ENCODE measurements at regions not wholly inside any gene's neighbourhood (a gene's known extent, or its start where the extent isn't known, plus 50 kb on each side); places are given as distances from the start of the nearest gene placed in this dataset.

DNA sequence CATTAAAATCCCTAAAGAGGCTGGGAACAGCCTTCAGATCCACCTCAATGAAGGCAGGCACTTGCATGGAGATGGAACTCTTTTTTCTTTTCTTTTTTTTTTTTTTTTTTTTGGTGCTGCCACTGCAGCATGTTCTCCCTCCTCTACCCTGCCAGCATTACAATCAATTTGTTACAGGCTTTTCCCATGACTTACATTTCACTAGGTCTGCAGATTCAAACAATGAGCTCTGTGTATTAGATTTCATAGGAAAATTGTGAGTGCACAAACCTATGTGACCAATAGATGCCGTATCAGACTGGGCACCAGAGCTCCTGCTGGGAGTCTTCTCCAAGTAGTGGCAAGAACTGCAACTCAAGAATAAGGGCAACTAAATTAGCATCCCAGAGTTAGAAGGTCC lies 63.8 kb upstream of the GABRQ start:
- TF ChIP-seq, protein P1, sequence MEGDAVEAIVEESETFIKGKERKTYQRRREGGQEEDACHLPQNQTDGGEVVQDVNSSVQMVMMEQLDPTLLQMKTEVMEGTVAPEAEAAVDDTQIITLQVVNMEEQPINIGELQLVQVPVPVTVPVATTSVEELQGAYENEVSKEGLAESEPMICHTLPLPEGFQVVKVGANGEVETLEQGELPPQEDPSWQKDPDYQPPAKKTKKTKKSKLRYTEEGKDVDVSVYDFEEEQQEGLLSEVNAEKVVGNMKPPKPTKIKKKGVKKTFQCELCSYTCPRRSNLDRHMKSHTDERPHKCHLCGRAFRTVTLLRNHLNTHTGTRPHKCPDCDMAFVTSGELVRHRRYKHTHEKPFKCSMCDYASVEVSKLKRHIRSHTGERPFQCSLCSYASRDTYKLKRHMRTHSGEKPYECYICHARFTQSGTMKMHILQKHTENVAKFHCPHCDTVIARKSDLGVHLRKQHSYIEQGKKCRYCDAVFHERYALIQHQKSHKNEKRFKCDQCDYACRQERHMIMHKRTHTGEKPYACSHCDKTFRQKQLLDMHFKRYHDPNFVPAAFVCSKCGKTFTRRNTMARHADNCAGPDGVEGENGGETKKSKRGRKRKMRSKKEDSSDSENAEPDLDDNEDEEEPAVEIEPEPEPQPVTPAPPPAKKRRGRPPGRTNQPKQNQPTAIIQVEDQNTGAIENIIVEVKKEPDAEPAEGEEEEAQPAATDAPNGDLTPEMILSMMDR (IDR thresholded peaks at IDR 0.05), result no peak
- TF ChIP-seq POLR2A (IDR thresholded peaks at IDR 0.05), result no peak
